ENCODE measurements at regions not wholly inside any gene's neighbourhood (a gene's known extent, or its start where the extent isn't known, plus 50 kb on each side); places are given as distances from the start of the nearest gene placed in this dataset.

- Histone ChIP-seq H3K27me3 (replicated peaks; ENCODE audit: control insufficient read depth, insufficient read depth, low read length) (no peaks in the 10 kb centered on the region), H3K4me3 (ENCODE audit: low read depth, low read length) (no peak overlapping the region), H3K4me1 (no peaks in the 10 kb centered on the region), H3K36me3 (ENCODE audit: control insufficient read depth, insufficient read depth, low read length) (no peaks in the 10 kb centered on the region), H3K9me3 (no peaks in the 10 kb centered on the region)
- intact Hi-C loops (cut with micrococcal nuclease; ENCODE audit: unreplicated experiment): no loop called here
- POLR2A ChIA-PET: no interaction called here
- Mint-ChIP-seq H3K27ac (ENCODE audit: unreplicated experiment) (no peak overlapping the region), H3K4me1 (ENCODE audit: low read depth, unreplicated experiment) (no peaks in the 10 kb centered on the region), H3K4me3 (ENCODE audit: unreplicated experiment) (no peak overlapping the region), H3K36me3 (ENCODE audit: insufficient read depth, unreplicated experiment) (no peaks in the 10 kb centered on the region), H3K27me3 (ENCODE audit: insufficient read depth, unreplicated experiment) (peaks cover 5% of the 10 kb centered on the region), H3K9me3 (ENCODE audit: unreplicated experiment) (no peaks in the 10 kb centered on the region)
- no peak for TF ChIP-seq CTCF (IDR thresholded peaks at IDR 0.05; ENCODE audit: insufficient read depth in 1 of 2, low read depth in 1 of 2, low read length in 1 of 2, severe bottlenecking in 1 of 2, unreplicated experiment in 1 of 2)
- CTCF ChIA-PET: no interaction called here
- BruUV-seq (replicated peaks): no TSS peak
- no peak for DNase-seq
Observed at GRCh38 chr12:22746720-22747119, 121.7 kb downstream of the ETNK1 start.

- POLR2A ChIA-PET: interaction anchor here (0.7 kb wide), 1 partner anchor 423 kb away, joined by 4 read pairs; no protein-coding TSS in a partner anchor
- BruUV-seq (replicated peaks): no TSS peak
- Mint-ChIP-seq H3K9me3 (ENCODE audit: unreplicated experiment) (peaks cover 21% of the 10 kb centered on the region), H3K27me3 (ENCODE audit: insufficient read depth, unreplicated experiment) (peaks cover 4% of the 10 kb centered on the region), H3K4me3 (ENCODE audit: unreplicated experiment) (no peak overlapping the region), H3K27ac (ENCODE audit: unreplicated experiment) (no peak overlapping the region), H3K4me1 (ENCODE audit: low read depth, unreplicated experiment) (no peaks in the 10 kb centered on the region), H3K36me3 (ENCODE audit: insufficient read depth, unreplicated experiment) (peaks cover 4% of the 10 kb centered on the region)
- H3K4me1 ChIP-seq: no peaks in the 10 kb centered on the region
- intact Hi-C loops (cut with micrococcal nuclease; ENCODE audit: unreplicated experiment): no loop called here
- TF ChIP-seq CTCF (IDR thresholded peaks at IDR 0.05; ENCODE audit: insufficient read depth in 1 of 2, low read depth in 1 of 2, low read length in 1 of 2, severe bottlenecking in 1 of 2, unreplicated experiment in 1 of 2): no peak
- no peaks in the 10 kb centered on the region for H3K36me3 ChIP-seq (ENCODE audit: control insufficient read depth, insufficient read depth, low read length)
- H3K9me3 ChIP-seq: no peaks in the 10 kb centered on the region; the same call in 1 of the 2 replicates
- no peak overlapping the region for H3K4me3 ChIP-seq (ENCODE audit: low read depth, low read length)
- CTCF ChIA-PET: no interaction called here
- no peak for DNase-seq
- no peaks in the 10 kb centered on the region for H3K27me3 ChIP-seq (replicated peaks; ENCODE audit: control insufficient read depth, insufficient read depth, low read length)
Observed at GRCh38 chr12:22755629-22756028, 130.7 kb downstream of the ETNK1 start.

GRCh38 chr12:22759769-22760674 lies 135.1 kb downstream of the ETNK1 start:
- Histone ChIP-seq H3K4me1 (no peaks in the 10 kb centered on the region), H3K9me3 (no peaks in the 10 kb centered on the region; the same call in 1 of the 2 replicates), H3K4me3 (ENCODE audit: low read depth, low read length) (no peak overlapping the region), H3K36me3 (ENCODE audit: control insufficient read depth, insufficient read depth, low read length) (no peaks in the 10 kb centered on the region), H3K27me3 (replicated peaks; ENCODE audit: control insufficient read depth, insufficient read depth, low read length) (no peaks in the 10 kb centered on the region; the same call in 1 of the 2 replicates)
- intact Hi-C loops (cut with micrococcal nuclease; ENCODE audit: unreplicated experiment): no loop called here
- ChIA-PET CTCF (no interaction called here), POLR2A (no interaction called here)
- BruUV-seq (replicated peaks): no TSS peak
- H3K9me3 Mint-ChIP-seq (ENCODE audit: unreplicated experiment): no peaks in the 10 kb centered on the region
- TF ChIP-seq CTCF (IDR thresholded peaks at IDR 0.05; ENCODE audit: insufficient read depth in 1 of 2, low read depth in 1 of 2, low read length in 1 of 2, severe bottlenecking in 1 of 2, unreplicated experiment in 1 of 2): no peak
- no peak overlapping the region for H3K27ac Mint-ChIP-seq (ENCODE audit: unreplicated experiment)
- DNase-seq: no peak
- peaks cover 5% of the 10 kb centered on the region for H3K27me3 Mint-ChIP-seq (ENCODE audit: insufficient read depth, unreplicated experiment)
- no peaks in the 10 kb centered on the region for H3K4me1 Mint-ChIP-seq (ENCODE audit: low read depth, unreplicated experiment)
- no peaks in the 10 kb centered on the region for H3K36me3 Mint-ChIP-seq (ENCODE audit: insufficient read depth, unreplicated experiment)
- H3K4me3 Mint-ChIP-seq (ENCODE audit: unreplicated experiment): no peak overlapping the region

All from Caco-2 (cell line).